BJ (cell line): ENCODE measurements at regions not wholly inside any gene's neighbourhood (a gene's known extent, or its start where the extent isn't known, plus 50 kb on each side); places are given as distances from the start of the nearest gene placed in this dataset.

ENCODE experiments used
- CTCF ChIA-PET: fragments of 350-600 bp; formaldehyde crosslinking; extraction: SDS; loops from one replicate; lab custom pipeline; 2021; ENCODE audit warnings: antibody characterized with exemption, inconsistent platforms; lab: Yijun Ruan, JAX
- POLR2A ChIA-PET: fragments of 300-600 bp; sonication (Branson Sonifier 250); formaldehyde crosslinking; extraction: SDS; loops from one replicate; lab custom pipeline; 2021; ENCODE audit warnings: antibody characterized with exemption; lab: Charles Lee
- DNase-seq: peaks from one replicate; pipeline ENCODE4 v3.0.0-alpha.2; 2011; ENCODE audit warnings: low read depth
- H3K27me3 ChIP-seq: 2 replicates; pipeline ENCODE4 v1.6.0; 2011; ENCODE audit warnings: low read length; ENCODE audit not compliant: control insufficient read depth, insufficient read depth
- H3K36me3 ChIP-seq: 2 replicates; pipeline ENCODE4 v1.5.1; 2011; ENCODE audit warnings: low read length; ENCODE audit not compliant: control insufficient read depth, insufficient read depth
- H3K4me3 ChIP-seq: 2 replicates; pipeline ENCODE4 v1.5.1; 2011; ENCODE audit warnings: low read depth, mild to moderate bottlenecking, control low read depth, low read length
- TF ChIP-seq, protein P1 (sequence below): IDR thresholded peaks from 2 replicates; pipeline ENCODE4 v1.5.1; 2011; ENCODE audit warnings: low read depth, mild to moderate bottlenecking, control low read depth, inconsistent platforms, low read length, moderate library complexity; ENCODE audit not compliant: insufficient read depth

DNA sequence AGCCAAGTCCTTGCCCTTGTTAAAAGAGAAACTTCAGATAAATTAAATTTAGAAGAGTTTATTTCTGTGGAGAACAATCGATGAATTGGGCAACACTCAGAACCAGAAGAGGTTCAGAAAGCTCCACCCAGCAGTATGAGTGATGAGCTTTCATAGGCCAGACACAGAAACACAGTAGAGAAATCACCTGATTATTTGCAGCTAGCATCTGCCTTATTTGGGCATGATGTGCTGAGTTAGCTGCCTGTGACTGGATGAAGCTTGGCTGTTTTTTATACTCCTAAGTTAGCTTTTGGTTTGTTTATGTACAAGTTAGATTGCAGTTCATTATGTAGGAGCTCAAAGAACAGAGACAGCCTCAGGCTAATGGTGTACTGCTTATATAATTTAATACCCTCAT, 269.5 kb upstream of the SESN3 start:
- Histone ChIP-seq H3K36me3 (no peaks in the 10 kb centered on the region), H3K27me3 (no peaks in the 10 kb centered on the region), H3K4me3 (no peak overlapping the region)
- TF ChIP-seq, protein P1, sequence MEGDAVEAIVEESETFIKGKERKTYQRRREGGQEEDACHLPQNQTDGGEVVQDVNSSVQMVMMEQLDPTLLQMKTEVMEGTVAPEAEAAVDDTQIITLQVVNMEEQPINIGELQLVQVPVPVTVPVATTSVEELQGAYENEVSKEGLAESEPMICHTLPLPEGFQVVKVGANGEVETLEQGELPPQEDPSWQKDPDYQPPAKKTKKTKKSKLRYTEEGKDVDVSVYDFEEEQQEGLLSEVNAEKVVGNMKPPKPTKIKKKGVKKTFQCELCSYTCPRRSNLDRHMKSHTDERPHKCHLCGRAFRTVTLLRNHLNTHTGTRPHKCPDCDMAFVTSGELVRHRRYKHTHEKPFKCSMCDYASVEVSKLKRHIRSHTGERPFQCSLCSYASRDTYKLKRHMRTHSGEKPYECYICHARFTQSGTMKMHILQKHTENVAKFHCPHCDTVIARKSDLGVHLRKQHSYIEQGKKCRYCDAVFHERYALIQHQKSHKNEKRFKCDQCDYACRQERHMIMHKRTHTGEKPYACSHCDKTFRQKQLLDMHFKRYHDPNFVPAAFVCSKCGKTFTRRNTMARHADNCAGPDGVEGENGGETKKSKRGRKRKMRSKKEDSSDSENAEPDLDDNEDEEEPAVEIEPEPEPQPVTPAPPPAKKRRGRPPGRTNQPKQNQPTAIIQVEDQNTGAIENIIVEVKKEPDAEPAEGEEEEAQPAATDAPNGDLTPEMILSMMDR: no peak
- ChIA-PET CTCF (interaction anchor here (1.5 kb wide), 1 partner anchor 9 kb away, joined by 4 read pairs; no protein-coding TSS in a partner anchor), POLR2A (interaction anchor here (1.5 kb wide), 1 partner anchor 180 kb away, joined by 4 read pairs; no protein-coding TSS in a partner anchor)
- no peak for DNase-seq

DNA sequence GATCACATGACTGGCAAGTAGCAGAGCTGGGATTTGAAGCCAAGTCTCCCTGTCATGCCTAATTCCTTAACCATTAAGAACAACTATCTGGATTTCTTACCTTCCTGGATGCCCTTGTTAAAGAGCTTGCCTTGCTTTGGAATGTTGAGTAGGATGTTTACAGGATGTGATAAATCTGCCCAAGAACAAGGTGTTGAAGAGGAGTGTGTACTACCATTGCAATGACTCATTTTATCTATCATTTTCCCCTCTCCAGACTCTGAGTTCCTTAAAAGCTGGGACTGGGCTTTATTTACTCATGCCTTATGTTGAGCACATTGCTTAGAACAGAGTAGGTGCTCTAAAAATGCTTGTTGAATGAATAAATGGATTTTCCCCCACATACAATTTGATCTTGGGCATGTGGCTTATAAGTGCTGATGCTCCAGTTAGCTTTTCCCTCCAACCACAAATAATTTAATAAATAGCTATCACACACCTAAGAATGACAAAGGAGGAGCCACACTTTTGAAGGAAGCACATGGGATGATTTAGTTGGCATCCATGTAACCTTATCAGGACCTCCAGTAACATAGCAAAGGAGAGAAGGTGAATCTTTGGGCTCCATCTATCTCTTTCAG, 268.6 kb upstream of the SESN3 start:
- H3K36me3 ChIP-seq: no peaks in the 10 kb centered on the region
- ChIA-PET CTCF (interaction anchor here (1.5 kb wide), 1 partner anchor 10 kb away, joined by 4 read pairs; no protein-coding TSS in a partner anchor), POLR2A (interaction anchor here (0.6 to 1.5 kb wide), 3 partner anchors 13 to 181 kb away, joined by 3 to 6 read pairs (median 4); no protein-coding TSS in a partner anchor)
- TF ChIP-seq, protein P1: no peak
- no peak overlapping the region for H3K4me3 ChIP-seq
- no peaks in the 10 kb centered on the region for H3K27me3 ChIP-seq
- no peak for DNase-seq

DNA sequence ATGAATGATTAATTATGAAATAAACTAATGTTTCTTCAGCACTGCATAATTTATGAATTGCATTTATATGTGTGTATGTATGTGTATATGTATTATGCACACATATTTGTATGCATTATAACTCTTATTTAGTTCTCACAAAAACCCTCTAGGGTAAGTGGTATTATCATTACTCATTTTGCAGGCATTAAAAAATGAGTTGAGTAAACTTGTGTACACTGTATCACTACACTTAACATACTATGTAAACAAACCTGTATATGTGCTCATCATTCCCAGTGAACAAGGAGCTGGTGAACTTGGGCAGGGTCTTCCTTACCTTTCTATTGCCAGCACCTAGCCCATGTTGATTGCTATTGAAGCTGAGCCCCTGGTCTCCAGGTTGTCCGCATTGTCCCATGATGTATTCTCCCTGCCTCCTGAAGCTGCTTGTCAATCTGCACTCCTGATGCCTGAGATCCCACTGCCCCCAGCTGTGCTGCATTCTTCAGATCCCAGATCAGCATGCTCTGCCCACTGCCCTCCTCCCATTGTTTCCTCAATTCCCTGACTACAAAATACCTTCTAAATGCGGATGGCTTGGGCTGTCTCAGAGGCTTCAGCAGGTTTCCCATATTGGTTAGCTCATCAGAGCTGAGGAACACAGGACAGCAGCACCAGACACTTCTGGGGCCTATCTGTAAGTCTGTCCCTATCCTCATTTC, 267.9 kb upstream of the SESN3 start:
- ChIA-PET CTCF (interaction anchor here (0.7 to 0.8 kb wide), 2 partner anchors 31 to 92 kb away, joined by 3 to 5 read pairs; no protein-coding TSS in a partner anchor), POLR2A (interaction anchor here (0.6 to 1.5 kb wide), 4 partner anchors 13 to 182 kb away, joined by 3 to 6 read pairs (median 4); no protein-coding TSS in a partner anchor)
- Histone ChIP-seq H3K27me3 (no peaks in the 10 kb centered on the region), H3K36me3 (no peaks in the 10 kb centered on the region), H3K4me3 (no peak overlapping the region)
- TF ChIP-seq, protein P1: no peak
- no peak for DNase-seq

DNA sequence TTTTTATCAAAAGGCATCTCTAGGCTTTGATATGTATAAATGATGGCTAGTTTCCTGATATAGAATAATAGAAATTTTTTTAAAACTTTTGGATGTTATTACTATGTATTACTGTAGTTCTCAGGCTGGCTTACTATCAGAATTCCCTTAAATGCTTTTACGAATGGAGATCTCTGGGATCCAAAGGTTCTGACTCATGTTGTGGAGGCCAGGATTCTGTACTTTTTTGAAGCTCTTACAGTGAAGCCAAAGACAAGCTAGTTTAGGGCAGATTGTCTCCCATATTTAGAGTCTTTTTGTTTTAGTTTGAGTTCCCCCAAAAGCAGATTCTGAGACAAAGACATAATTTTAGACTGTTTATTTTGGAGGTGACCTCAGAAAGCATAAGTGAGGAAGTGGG, 265.9 kb upstream of the SESN3 start:
- DNase-seq: no peak
- Histone ChIP-seq H3K36me3 (no peaks in the 10 kb centered on the region), H3K27me3 (no peaks in the 10 kb centered on the region), H3K4me3 (no peak overlapping the region)
- TF ChIP-seq, protein P1: no peak
- CTCF ChIA-PET: no interaction called here
- POLR2A ChIA-PET: no interaction called here

DNA sequence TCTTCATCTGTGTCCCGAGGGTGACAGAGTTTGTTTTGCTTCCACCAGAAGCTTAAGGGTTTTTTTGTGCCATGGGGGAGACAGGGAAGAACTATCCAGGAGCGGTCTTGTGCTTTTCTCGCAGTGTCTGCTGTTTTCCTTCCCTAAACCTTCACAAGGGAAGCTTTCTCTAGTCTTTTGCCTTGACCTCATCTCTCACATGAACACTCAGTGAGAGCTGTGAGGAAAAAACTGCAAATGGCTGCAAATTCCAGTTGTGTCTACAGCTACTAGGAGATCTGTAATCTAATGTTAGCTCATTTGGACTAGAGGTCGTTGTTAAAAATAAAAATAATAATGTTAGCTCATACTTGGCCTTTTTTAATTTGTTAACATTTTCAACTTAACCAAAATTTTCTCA, 264.7 kb upstream of the SESN3 start:
- no peak for DNase-seq
- CTCF ChIA-PET: interaction anchor here (0.8 kb wide), 1 partner anchor 210 kb away, joined by 5 read pairs; no protein-coding TSS in a partner anchor
- Histone ChIP-seq H3K4me3 (no peak overlapping the region), H3K36me3 (no peaks in the 10 kb centered on the region), H3K27me3 (no peaks in the 10 kb centered on the region)
- POLR2A ChIA-PET: no interaction called here
- TF ChIP-seq, protein P1: no peak
